ENCODE measurements at regions not wholly inside any gene's neighbourhood (a gene's known extent, or its start where the extent isn't known, plus 50 kb on each side); places are given as distances from the start of the nearest gene placed in this dataset.

DNA sequence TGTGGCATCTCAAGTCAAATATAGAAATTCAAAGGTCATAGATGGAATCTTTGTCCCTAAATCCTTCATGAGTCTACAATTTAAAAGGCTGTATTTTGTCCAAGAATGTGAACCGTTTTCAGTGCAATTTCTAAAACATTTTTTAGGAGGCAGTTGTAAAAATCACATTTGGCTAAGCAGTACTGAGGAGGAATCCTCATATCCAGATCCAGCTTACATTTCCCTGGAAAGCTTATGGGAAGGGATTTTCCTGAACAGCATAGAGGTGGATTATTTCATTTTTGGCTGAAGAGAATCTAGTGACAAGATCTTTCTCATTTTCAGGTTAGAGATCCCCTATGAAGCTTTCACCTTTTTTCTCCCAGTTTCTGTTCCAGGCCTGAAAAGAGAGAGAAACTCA lies 178.4 kb downstream of the POLR2M start:
- Mint-ChIP-seq H3K27ac (no peak overlapping the region), H3K4me3 (no peak overlapping the region), H3K27me3 (ENCODE audit: low read depth) (peaks cover 5% of the 10 kb centered on the region), H3K36me3 (ENCODE audit: insufficient read depth in 1 of 3, low read depth in 3 of 3) (no peaks in the 10 kb centered on the region), H3K9me3 (no peaks in the 10 kb centered on the region), H3K4me1 (no peaks in the 10 kb centered on the region)
- Histone ChIP-seq H2AK5ac (ENCODE audit: insufficient read length, low read length) (no peak overlapping the region), H3K9me3 (ENCODE audit: control insufficient read depth, low read depth, low read length) (no peaks in the 10 kb centered on the region), H4K91ac (ENCODE audit: insufficient read length, low read depth, low read length) (no peak overlapping the region), H3K79me1 (ENCODE audit: insufficient read depth, low read depth, low read length, poor library complexity, severe bottlenecking) (no peaks in the 10 kb centered on the region), H3K27me3 (ENCODE audit: insufficient read depth, low read length) (no peaks in the 10 kb centered on the region), H2BK120ac (ENCODE audit: low read depth, low read length, poor library complexity, severe bottlenecking) (no peak overlapping the region), H3K27ac (ENCODE audit: insufficient read length, low read depth, low read length) (no peak overlapping the region), H4K20me1 (ENCODE audit: control insufficient read depth, insufficient read depth, insufficient read length) (no peaks in the 10 kb centered on the region), H2BK20ac (ENCODE audit: low read depth, low read length, poor library complexity, severe bottlenecking) (no peak overlapping the region), H3K4ac (ENCODE audit: low read depth, low read length) (no peak overlapping the region), H2BK15ac (ENCODE audit: low read depth, low read length) (no peak overlapping the region), H2BK5ac (ENCODE audit: insufficient read length, low read length) (no peak overlapping the region), H3T11ph (ENCODE audit: low read length) (no peak overlapping the region), H3K14ac (ENCODE audit: insufficient read depth, low read length) (no peak overlapping the region), H3K23ac (ENCODE audit: insufficient read length, low read depth, low read length) (no peak overlapping the region), H3K4me1 (ENCODE audit: insufficient read depth, low read length) (no peaks in the 10 kb centered on the region), H3K56ac (ENCODE audit: insufficient read length, low read depth, low read length) (no peak overlapping the region), H2AFZ (ENCODE audit: low read length) (no peak overlapping the region), H4K5ac (ENCODE audit: insufficient read length, low read depth, low read length) (no peak overlapping the region), H3K18ac (ENCODE audit: insufficient read length, low read depth, low read length) (no peak overlapping the region), H3K23me2 (ENCODE audit: insufficient read length, low read depth, low read length, poor library complexity, severe bottlenecking) (no peaks in the 10 kb centered on the region), H3K9ac (ENCODE audit: extremely low read depth, insufficient read length, low read length) (no peak overlapping the region), H2BK12ac (ENCODE audit: insufficient read length, low read depth, low read length) (no peak overlapping the region), H3K4me2 (ENCODE audit: insufficient read depth, insufficient read length, low read length) (no peak overlapping the region), H4K8ac (replicated peaks; ENCODE audit: insufficient read length, low read depth, low read length) (no peak overlapping the region), H3K79me2 (ENCODE audit: insufficient read depth, low read length) (no peaks in the 10 kb centered on the region)
- DNase-seq = no peak
- no CpG with 5 or more reads among the region's 1 CpG for WGBS (ENCODE audit: extremely low coverage, insufficient read length, low lambda C conversion rate)
- TF ChIP-seq, protein P1, sequence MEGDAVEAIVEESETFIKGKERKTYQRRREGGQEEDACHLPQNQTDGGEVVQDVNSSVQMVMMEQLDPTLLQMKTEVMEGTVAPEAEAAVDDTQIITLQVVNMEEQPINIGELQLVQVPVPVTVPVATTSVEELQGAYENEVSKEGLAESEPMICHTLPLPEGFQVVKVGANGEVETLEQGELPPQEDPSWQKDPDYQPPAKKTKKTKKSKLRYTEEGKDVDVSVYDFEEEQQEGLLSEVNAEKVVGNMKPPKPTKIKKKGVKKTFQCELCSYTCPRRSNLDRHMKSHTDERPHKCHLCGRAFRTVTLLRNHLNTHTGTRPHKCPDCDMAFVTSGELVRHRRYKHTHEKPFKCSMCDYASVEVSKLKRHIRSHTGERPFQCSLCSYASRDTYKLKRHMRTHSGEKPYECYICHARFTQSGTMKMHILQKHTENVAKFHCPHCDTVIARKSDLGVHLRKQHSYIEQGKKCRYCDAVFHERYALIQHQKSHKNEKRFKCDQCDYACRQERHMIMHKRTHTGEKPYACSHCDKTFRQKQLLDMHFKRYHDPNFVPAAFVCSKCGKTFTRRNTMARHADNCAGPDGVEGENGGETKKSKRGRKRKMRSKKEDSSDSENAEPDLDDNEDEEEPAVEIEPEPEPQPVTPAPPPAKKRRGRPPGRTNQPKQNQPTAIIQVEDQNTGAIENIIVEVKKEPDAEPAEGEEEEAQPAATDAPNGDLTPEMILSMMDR (conservative IDR thresholded peaks at IDR 0.05) = no peak
